Calu3 (cell line): ENCODE measurements at regions not wholly inside any gene's neighbourhood (a gene's known extent, or its start where the extent isn't known, plus 50 kb on each side); places are given as distances from the start of the nearest gene placed in this dataset.

Source experiments
- BruUV-seq: library from RNA; stranded (reverse); fragments of 400-500 nt; replicated peaks from 2 replicates; lab custom pipeline; 2021; lab: Mats Ljungman, UMichigan
- CTCF ChIA-PET: fragments of 300-600 bp; sonication (Branson Sonifier 250); formaldehyde crosslinking; loops from one replicate; lab custom pipeline; 2022; ENCODE audit warnings: antibody characterized with exemption; lab: Charles Lee
- DNase-seq: peaks from one replicate; pipeline ENCODE4 v3.0.0; 2022
- H3K27ac Mint-ChIP-seq: one replicate; pipeline ENCODE4 v1.8.0; 2022; ENCODE audit warnings: mixed read lengths; ENCODE audit not compliant: unreplicated experiment
- H3K27me3 Mint-ChIP-seq: one replicate; pipeline ENCODE4 v1.8.0; 2022; ENCODE audit warnings: mixed read lengths; ENCODE audit not compliant: unreplicated experiment
- H3K36me3 Mint-ChIP-seq: one replicate; pipeline ENCODE4 v1.8.0; 2022; ENCODE audit warnings: mild to moderate bottlenecking, moderate library complexity, mixed read lengths; ENCODE audit not compliant: insufficient read depth, unreplicated experiment
- H3K4me1 Mint-ChIP-seq: one replicate; pipeline ENCODE4 v1.8.0; 2022; ENCODE audit warnings: mild to moderate bottlenecking, low read depth, mixed read lengths; ENCODE audit not compliant: unreplicated experiment
- H3K4me3 Mint-ChIP-seq: one replicate; pipeline ENCODE4 v1.8.0; 2022; ENCODE audit warnings: mild to moderate bottlenecking, low read depth, moderate library complexity, mixed read lengths; ENCODE audit not compliant: unreplicated experiment
- H3K9me3 Mint-ChIP-seq: one replicate; pipeline ENCODE4 v1.8.0; 2022; ENCODE audit warnings: low read depth, mixed read lengths; ENCODE audit not compliant: unreplicated experiment
- CTCF ChIP-seq: fragments of 200-600 bp; IDR thresholded peaks from one replicate; pipeline ENCODE4 v1.8.0; 2022; ENCODE audit warnings: antibody characterized with exemption; ENCODE audit not compliant: unreplicated experiment
- intact Hi-C: fragments of 100-400 bp; cut with micrococcal nuclease; formaldehyde crosslinking; loops from one replicate; pipeline ENCODE4 v1.10.0; 2022; ENCODE audit not compliant: unreplicated experiment

GRCh38 chr2:122021941-122022340, 266.5 kb downstream of the TSN start:
- peaks cover 27% of the 10 kb centered on the region for H3K27me3 Mint-ChIP-seq

GRCh38 chr2:122022531-122022930, 267.1 kb downstream of the TSN start:
- H3K27ac Mint-ChIP-seq: no peak overlapping the region
- intact Hi-C loops: no loop called here
- no peak overlapping the region for H3K4me3 Mint-ChIP-seq
- no peaks in the 10 kb centered on the region for H3K9me3 Mint-ChIP-seq
- no peaks in the 10 kb centered on the region for H3K36me3 Mint-ChIP-seq
- peaks cover 11% of the 10 kb centered on the region for H3K4me1 Mint-ChIP-seq
- H3K27me3 Mint-ChIP-seq: peaks cover 27% of the 10 kb centered on the region
- no TSS peak for BruUV-seq
- CTCF ChIA-PET: no interaction called here
- DNase-seq: no peak
- TF ChIP-seq CTCF: no peak

More at GRCh38 chr2:122021941-122022340, 266.5 kb downstream of the TSN start:
- Mint-ChIP-seq H3K4me3 (no peak overlapping the region), H3K9me3 (no peaks in the 10 kb centered on the region), H3K4me1 (peaks cover 11% of the 10 kb centered on the region), H3K36me3 (no peaks in the 10 kb centered on the region), H3K27ac (no peak overlapping the region)
- BruUV-seq: no TSS peak
- no peak for DNase-seq
- intact Hi-C loops: no loop called here
- CTCF ChIA-PET: no interaction called here
- TF ChIP-seq CTCF: no peak

GRCh38 chr2:122023059-122023864, 267.8 kb downstream of the TSN start:
- no peak for TF ChIP-seq CTCF
- BruUV-seq: no TSS peak
- H3K4me1 Mint-ChIP-seq: peaks cover 11% of the 10 kb centered on the region
- no peak overlapping the region for H3K4me3 Mint-ChIP-seq
- CTCF ChIA-PET: no interaction called here
- intact Hi-C loops: no loop called here
- no peaks in the 10 kb centered on the region for H3K36me3 Mint-ChIP-seq
- DNase-seq: no peak
- H3K27me3 Mint-ChIP-seq: peaks cover 27% of the 10 kb centered on the region
- H3K9me3 Mint-ChIP-seq: no peaks in the 10 kb centered on the region
- H3K27ac Mint-ChIP-seq: no peak overlapping the region

- peaks cover 31% of the 10 kb centered on the region for H3K27me3 Mint-ChIP-seq
- H3K36me3 Mint-ChIP-seq: no peaks in the 10 kb centered on the region
- H3K27ac Mint-ChIP-seq: no peak overlapping the region
- H3K9me3 Mint-ChIP-seq: no peaks in the 10 kb centered on the region
- H3K4me3 Mint-ChIP-seq: no peak overlapping the region
- intact Hi-C loops: no loop called here
- no peak for DNase-seq
- no peaks in the 10 kb centered on the region for H3K4me1 Mint-ChIP-seq
- TF ChIP-seq CTCF: no peak
- BruUV-seq: no TSS peak
- CTCF ChIA-PET: interaction anchor here (0.5 kb wide), 1 partner anchor 19 kb away, joined by 5 read pairs; no protein-coding TSS in a partner anchor
Measured at GRCh38 chr2:122027510-122028217, 272.2 kb downstream of the TSN start.
